Heart left ventricle (tissue), 16 donors: ENCODE measurements at regions not wholly inside any gene's neighbourhood (a gene's known extent, or its start where the extent isn't known, plus 50 kb on each side); places are given as distances from the start of the nearest gene placed in this dataset.
A peak's percentile ranks its signal among the peaks of the same experiment; 100 is the strongest.

Experiments used
- ATAC-seq, 4 donors: fragments of 200-7000 bp; cut with Tn5 transposase; one replicate each; pipeline ENCODE4 v1.9.1; 2020 to 2022; ENCODE audit warnings: moderate library complexity in 4 of 4, mild to moderate bottlenecking in 3 of 4, moderate number of reproducible peaks in 1 of 4
- DNase-seq, 5 donors: peaks; one replicate each; pipeline ENCODE4 v3.0.0-alpha.2; 2020
- H3K27ac ChIP-seq, 12 donors: fragments of 200-600 bp; sonication (generic) in 4 of 12; one replicate each; pipeline versions ENCODE4 v1.5.0 to v1.8.0; 2016 to 2022; ENCODE audit warnings: mild to moderate bottlenecking in 2 of 12
- H3K27me3 ChIP-seq, 9 donors: fragments of 200-600 bp; sonication (generic) in 2 of 9; one replicate each; pipeline versions ENCODE4 v1.5.1 to v1.8.0; 2016 to 2022; ENCODE audit warnings: mild to moderate bottlenecking in 3 of 9
- H3K36me3 ChIP-seq, 9 donors: fragments of 200-600 bp; sonication (generic) in 2 of 9; one replicate each; pipeline versions ENCODE4 v1.5.0 to v1.8.0; 2018 to 2022; ENCODE audit warnings: mild to moderate bottlenecking in 2 of 9
- H3K4me1 ChIP-seq, 12 donors: fragments of 200-600 bp; sonication (generic) in 4 of 12; one replicate each; pipeline versions ENCODE4 v1.5.0 to v1.8.0; 2016 to 2022; ENCODE audit warnings: mild to moderate bottlenecking in 3 of 12
- H3K4me3 ChIP-seq, 12 donors: fragments of 200-600 bp; sonication (generic) in 4 of 12; one replicate each; pipeline versions ENCODE4 v1.5.0 to v1.8.0; 2017 to 2022; ENCODE audit warnings: mild to moderate bottlenecking in 9 of 12, moderate library complexity in 4 of 12
- H3K9me3 ChIP-seq, 12 donors: fragments of 200-600 bp; sonication (generic) in 4 of 12; one replicate each; pipeline versions ENCODE4 v1.5.0 to v1.8.0; 2016 to 2022; ENCODE audit warnings: mild to moderate bottlenecking in 1 of 12
- POLR2A ChIP-seq, 2 donors: fragments of 450-650 bp; IDR thresholded peaks; one replicate each; pipeline ENCODE4 v1.6.1; 2017; ENCODE audit warnings: antibody characterized with exemption in 2 of 2, mild to moderate bottlenecking in 2 of 2, moderate library complexity in 2 of 2
- WGBS, 4 donors: extraction: QIAGEN DNeasy Blood & Tissue Kit in 2 of 4; methylation state at CpG; one replicate each; pipeline versions ENCODE4 v1.1.5 to v1.1.7; 2013 to 2018; 5-methylcytosine and 5-hydroxymethylcytosine counted together
- intact Hi-C, 10 donors: fragments of 100-400 bp; cut with DNase I; formaldehyde crosslinking; loops; one replicate each; pipeline versions ENCODE4 v1.11.1 to v1.14.2; 2022
- TF ChIP-seq, protein P1 (sequence below), 12 donors: fragments of 200-600 bp; sonication (generic) in 4 of 12; IDR thresholded peaks; one replicate each; pipeline versions ENCODE4 v1.5.0 to v1.8.0; 2018 to 2022; ENCODE audit warnings: antibody characterized with exemption in 12 of 12, mild to moderate bottlenecking in 5 of 12
- donor health status: ischemic (EF 13 %, LVEDD 7.1; RV severe dilation, severe dysfunction).
- donor health status: healthy with polysubstance abuse.
- donor health status: DM: no; HTN: yes; CAD: no.
- donor health status: DM: no; HTN: no; CAD: no.
- donor health status: ischemic (EF 25% LVEDD 6.9; RV normal size, moderate dysfunction).
- donor health status: ischemic (EF 25% LVEDD 5.7; RV mildly dilated, moderate dysfunction).
- donor health status: healthy.
- donor health status: DM: yes; HTN: yes; CAD: no.
- donor health status: ischemic (EF 35%, LVEDD 5.7; RV mildly dilated, moderate dysfunction).
- donor health status: nonischemic (EF 11% LVEDD 7.7; RV severe dilation, severe dysfunction).
- donor health status: DM: yes; HTN: yes; CAD: no.
- donor health status: PGD.
- donor health status: ischemic (EF 29% LVEDD 5.4; RV normal size, mild dysfunction).
- donor health status: nonischemic (EF 23%, LVEDD 6.1; RV moderate dilation, normal function).

DNA sequence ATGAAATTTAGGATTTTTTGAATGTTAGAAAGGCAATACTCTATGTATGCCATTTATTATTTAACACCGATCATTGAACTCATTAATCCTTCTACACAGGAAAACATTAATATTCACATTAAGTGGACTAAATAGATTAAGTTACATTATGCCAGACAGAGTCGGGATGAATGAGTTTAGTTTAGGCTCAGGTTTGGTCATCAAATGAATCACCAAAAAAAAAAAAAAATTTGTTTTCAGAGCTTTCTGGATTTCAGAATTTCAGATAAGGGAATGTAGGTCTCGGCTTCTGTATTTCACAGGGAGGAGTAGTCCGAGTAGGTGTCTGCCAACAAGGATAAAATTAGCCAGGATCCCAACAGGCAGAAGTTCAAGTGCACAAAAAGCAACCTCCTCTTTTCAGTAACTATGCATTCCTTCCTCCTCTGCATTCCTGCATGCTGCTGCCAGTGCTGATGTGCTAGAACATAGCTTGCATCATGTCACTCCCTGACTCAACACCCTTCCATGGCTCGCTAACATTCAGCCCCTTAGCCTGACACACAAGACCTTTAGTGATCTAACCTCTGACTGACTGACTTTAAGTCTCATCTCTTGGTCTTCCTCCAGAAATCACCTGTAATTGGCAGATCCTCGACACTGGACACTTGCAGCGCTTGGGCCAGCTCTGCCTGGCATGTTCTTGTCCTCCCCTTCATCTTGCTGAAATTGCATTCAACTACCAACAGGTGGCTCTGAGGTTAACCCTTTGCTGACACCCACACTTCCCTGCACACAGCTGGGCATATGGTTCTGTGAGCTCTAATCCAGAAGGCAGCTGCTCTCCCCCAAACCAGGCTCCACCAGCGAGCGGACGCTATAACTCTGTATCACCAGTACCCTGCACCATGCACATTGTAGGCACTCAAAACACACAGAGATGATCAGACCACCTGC is 145.4 kb upstream of the PROK2 start:
- H3K27me3 ChIP-seq: peaks cover 0 to 11% (median 0%) of the 10 kb centered on the region in 9 donors
- no peaks in the 10 kb centered on the region for H3K36me3 ChIP-seq
- H3K4me3 ChIP-seq: no peak overlapping the region
- intact Hi-C loops: no loop called here
- H3K27ac ChIP-seq: no peak overlapping the region
- DNase-seq: peak in 2 of 5 donors; percentile 28 to 29
- no peaks in the 10 kb centered on the region for H3K9me3 ChIP-seq
- peak; percentile 47 to 76 (median 63) for ATAC-seq
- peaks cover 0 to 6% (median 0%) of the 10 kb centered on the region in 12 donors for H3K4me1 ChIP-seq
- WGBS, 4 donors: 55 to 56% (median 55%) methylated on average over 10 of the region's 10 CpGs
- TF ChIP-seq, protein P1, sequence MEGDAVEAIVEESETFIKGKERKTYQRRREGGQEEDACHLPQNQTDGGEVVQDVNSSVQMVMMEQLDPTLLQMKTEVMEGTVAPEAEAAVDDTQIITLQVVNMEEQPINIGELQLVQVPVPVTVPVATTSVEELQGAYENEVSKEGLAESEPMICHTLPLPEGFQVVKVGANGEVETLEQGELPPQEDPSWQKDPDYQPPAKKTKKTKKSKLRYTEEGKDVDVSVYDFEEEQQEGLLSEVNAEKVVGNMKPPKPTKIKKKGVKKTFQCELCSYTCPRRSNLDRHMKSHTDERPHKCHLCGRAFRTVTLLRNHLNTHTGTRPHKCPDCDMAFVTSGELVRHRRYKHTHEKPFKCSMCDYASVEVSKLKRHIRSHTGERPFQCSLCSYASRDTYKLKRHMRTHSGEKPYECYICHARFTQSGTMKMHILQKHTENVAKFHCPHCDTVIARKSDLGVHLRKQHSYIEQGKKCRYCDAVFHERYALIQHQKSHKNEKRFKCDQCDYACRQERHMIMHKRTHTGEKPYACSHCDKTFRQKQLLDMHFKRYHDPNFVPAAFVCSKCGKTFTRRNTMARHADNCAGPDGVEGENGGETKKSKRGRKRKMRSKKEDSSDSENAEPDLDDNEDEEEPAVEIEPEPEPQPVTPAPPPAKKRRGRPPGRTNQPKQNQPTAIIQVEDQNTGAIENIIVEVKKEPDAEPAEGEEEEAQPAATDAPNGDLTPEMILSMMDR (IDR thresholded peaks at IDR 0.05): peak in 3 of 12 donors; percentile 25 to 33 (median 29)
- TF ChIP-seq POLR2A (IDR thresholded peaks at IDR 0.05): no peak

- Histone ChIP-seq H3K36me3 (no peaks in the 10 kb centered on the region), H3K4me1 (peaks cover 0 to 6% (median 0%) of the 10 kb centered on the region in 12 donors), H3K27ac (no peak overlapping the region), H3K27me3 (peaks cover 0 to 12% (median 0%) of the 10 kb centered on the region in 9 donors), H3K4me3 (no peak overlapping the region), H3K9me3 (no peaks in the 10 kb centered on the region)
- TF ChIP-seq, protein P1 (IDR thresholded peaks at IDR 0.05): no peak
- TF ChIP-seq POLR2A (IDR thresholded peaks at IDR 0.05): no peak
- intact Hi-C loops: no loop called here
- ATAC-seq (no peak), DNase-seq (no peak)
- WGBS, 4 donors: 84 to 93% (median 90%) methylated on average over 2 of the region's 2 CpGs
These were observed 143.3 kb upstream of the PROK2 start for GRCh38 chr3:71928212-71928611.

DNA sequence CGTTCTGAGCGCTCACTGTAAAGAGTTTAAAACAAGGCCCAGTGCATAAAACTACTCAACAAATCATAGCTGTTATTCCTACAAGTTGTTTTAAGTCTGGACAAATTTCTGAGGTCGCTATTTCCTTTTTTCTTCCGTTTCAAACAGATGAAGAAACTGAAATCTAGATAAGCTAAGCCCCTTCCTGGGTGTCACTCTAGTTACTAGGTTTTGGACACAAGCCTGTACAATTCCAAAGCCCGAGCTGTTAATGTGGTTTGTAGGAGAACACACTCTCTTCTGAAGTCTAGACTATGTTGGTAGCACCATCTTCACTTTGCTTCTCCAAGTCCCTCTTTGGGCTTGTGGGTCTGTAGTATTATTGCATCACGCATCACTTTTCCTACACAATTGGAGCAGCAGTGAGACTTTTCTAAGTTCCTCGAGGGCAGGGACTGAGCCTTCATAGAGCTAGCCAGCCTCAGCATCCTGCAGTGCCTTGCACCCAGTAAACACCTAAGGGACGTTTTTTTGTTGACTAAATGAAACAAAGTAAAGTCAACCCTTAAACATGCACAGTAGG is 142.6 kb upstream of the PROK2 start:
- Histone ChIP-seq H3K4me1 (peaks cover 0 to 6% (median 0%) of the 10 kb centered on the region in 12 donors), H3K27ac (no peak overlapping the region), H3K27me3 (peaks cover 0 to 12% (median 0%) of the 10 kb centered on the region in 9 donors), H3K36me3 (no peaks in the 10 kb centered on the region), H3K4me3 (no peak overlapping the region), H3K9me3 (no peaks in the 10 kb centered on the region)
- TF ChIP-seq, protein P1 (IDR thresholded peaks at IDR 0.05): no peak
- TF ChIP-seq POLR2A (IDR thresholded peaks at IDR 0.05): no peak
- intact Hi-C loops: no loop called here
- no peak for DNase-seq
- no peak for ATAC-seq
- 81 to 85% (median 85%) methylated on average over 8 of the region's 8 CpGs for WGBS, 4 donors

DNA sequence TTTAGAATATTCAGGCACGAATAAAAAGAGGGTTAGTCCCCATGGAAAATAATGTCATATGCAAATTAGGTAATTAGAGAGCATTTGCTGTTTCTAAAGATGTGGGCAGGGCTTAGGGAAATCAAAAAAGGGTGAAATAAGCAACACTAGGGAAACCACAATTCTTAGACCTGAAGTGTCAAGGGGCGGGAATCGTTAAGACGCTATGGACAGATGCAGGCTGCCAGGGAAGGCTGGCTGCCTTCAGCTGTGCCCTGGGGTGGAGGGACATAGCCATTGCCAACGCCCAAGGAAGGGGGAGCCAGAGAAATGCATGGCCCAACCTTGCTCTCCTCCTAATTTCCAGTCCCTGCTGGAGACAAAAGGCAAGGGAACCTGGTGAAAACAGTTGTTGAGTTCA is 141.7 kb upstream of the PROK2 start:
- DNase-seq: no peak
- TF ChIP-seq, protein P1 (IDR thresholded peaks at IDR 0.05): no peak
- no peak for TF ChIP-seq POLR2A (IDR thresholded peaks at IDR 0.05)
- peaks cover 0 to 6% (median 0%) of the 10 kb centered on the region in 12 donors for H3K4me1 ChIP-seq
- H3K27me3 ChIP-seq: peaks cover 0 to 20% (median 0%) of the 10 kb centered on the region in 9 donors
- H3K36me3 ChIP-seq: no peaks in the 10 kb centered on the region
- intact Hi-C loops: no loop called here
- H3K9me3 ChIP-seq: no peaks in the 10 kb centered on the region
- ATAC-seq: no peak
- no peak overlapping the region for H3K27ac ChIP-seq
- 71 to 82% (median 76%) methylated on average over 5 of the region's 5 CpGs for WGBS, 4 donors
- H3K4me3 ChIP-seq: no peak overlapping the region
